SK-N-SH (cell line): ENCODE measurements at regions not wholly inside any gene's neighbourhood (a gene's known extent, or its start where the extent isn't known, plus 50 kb on each side); places are given as distances from the start of the nearest gene placed in this dataset.

Source experiments
- CTCF ChIA-PET: fragments of 300-600, 350-600 bp; formaldehyde crosslinking; extraction: SDS; loops from one replicate; lab custom pipeline; 2021; lab: Yijun Ruan, JAX
- POLR2A ChIA-PET: fragments of 350-600 bp; sonication (Branson Sonifier 250); formaldehyde crosslinking; extraction: SDS; loops from one replicate; lab custom pipeline; 2020; ENCODE audit warnings: antibody characterized with exemption, inconsistent platforms; lab: Yijun Ruan, JAX
- DNase-seq: peaks from one replicate; pipeline ENCODE4 v3.0.0; 2012
- H2AFZ ChIP-seq: fragments of 200-600 bp; sonication (generic); 2 replicates; pipeline ENCODE4 v1.8.1; 2016; ENCODE audit warnings: antibody characterized with exemption, mild to moderate bottlenecking, low read depth
- H3F3A ChIP-seq: fragments of 200-600 bp; sonication (generic); replicated peaks from 2 replicates; pipeline ENCODE3; 2016; ENCODE audit warnings: antibody characterized with exemption, mild to moderate bottlenecking; ENCODE audit not compliant: insufficient read depth
- H3K27ac ChIP-seq, 2 experiments: fragments of 200-500 bp in 1 of 2; fragments of 200-600 bp in 1 of 2; sonication (Bioruptor generic) in 1 of 2; sonication (generic), shearing (Covaris generic) in 1 of 2; 2 replicates each; pipeline versions ENCODE4 v1.5.1 to v1.6.1; 2014 to 2016; ENCODE audit warnings: low read depth in 2 of 2, inconsistent platforms in 1 of 2, low read length in 1 of 2, mild to moderate bottlenecking in 1 of 2, mixed read lengths in 1 of 2
- H3K27me3 ChIP-seq: fragments of 200-600 bp; sonication (generic), shearing (Covaris generic); 2 replicates; pipeline ENCODE4 v1.6.1; 2016; ENCODE audit warnings: mixed run types; ENCODE audit not compliant: insufficient read depth
- H3K36me3 ChIP-seq, 2 experiments: fragments of 200-500 bp in 1 of 2; fragments of 200-600 bp in 1 of 2; sonication (Bioruptor generic) in 1 of 2; sonication (generic) in 1 of 2; replicated peaks in 1 of 2; 2 replicates each; pipeline versions ENCODE3 to v1.5.1; 2014 to 2016; ENCODE audit warnings: low read length in 1 of 2, mild to moderate bottlenecking in 1 of 2; ENCODE audit not compliant: insufficient read depth in 2 of 2, control insufficient read depth in 1 of 2
- H3K4me1 ChIP-seq, 2 experiments: fragments of 200-500 bp in 1 of 2; fragments of 200-600 bp in 1 of 2; sonication (Bioruptor generic) in 1 of 2; sonication (generic), shearing (Covaris generic) in 1 of 2; 2 replicates each; pipeline versions ENCODE4 v1.5.1 to v1.6.1; 2014 to 2016; ENCODE audit warnings: low read depth in 1 of 2, low read length in 1 of 2, mixed run types in 1 of 2; ENCODE audit not compliant: insufficient read depth in 2 of 2, control insufficient read depth in 1 of 2
- H3K4me2 ChIP-seq: fragments of 200-600 bp; sonication (generic), shearing (Covaris generic); 2 replicates; pipeline ENCODE4 v1.6.1; 2017; ENCODE audit warnings: mixed run types
- H3K4me3 ChIP-seq, 2 experiments: fragments of 200-500 bp in 1 of 2; fragments of 200-600 bp in 1 of 2; sonication (Bioruptor generic) in 1 of 2; sonication (generic), shearing (Covaris generic) in 1 of 2; 2 replicates each; pipeline versions ENCODE4 v1.5.1 to v1.8.1; 2014 to 2016; ENCODE audit warnings: low read depth in 2 of 2, inconsistent platforms in 1 of 2, low read length in 1 of 2, mild to moderate bottlenecking in 1 of 2, mixed read lengths in 1 of 2, moderate library complexity in 1 of 2
- H3K79me2 ChIP-seq: fragments of 200-600 bp; sonication (generic); 2 replicates; pipeline ENCODE4 v1.8.1; 2017; ENCODE audit warnings: mild to moderate bottlenecking; ENCODE audit not compliant: insufficient read depth
- H3K9ac ChIP-seq: fragments of 200-600 bp; sonication (generic); 2 replicates; pipeline ENCODE4 v1.6.1; 2017; ENCODE audit warnings: mixed run types
- H3K9me2 ChIP-seq: fragments of 200-600 bp; sonication (generic); 2 replicates; pipeline ENCODE4 v1.6.1; 2017; ENCODE audit warnings: mixed run types
- H3K9me3 ChIP-seq: fragments of 200-600 bp; sonication (generic); 2 replicates; pipeline ENCODE4 v1.6.1; 2017; ENCODE audit warnings: mixed run types, mild to moderate bottlenecking, moderate library complexity
- H4K20me1 ChIP-seq: fragments of 200-600 bp; sonication (generic); 2 replicates; pipeline ENCODE4 v1.6.1; 2017; ENCODE audit warnings: mild to moderate bottlenecking, mixed run types; ENCODE audit not compliant: insufficient read depth
- ELF1 ChIP-seq: IDR thresholded peaks from 2 replicates; pipeline ENCODE4 v1.4.0; 2012
- EZH2phosphoT487 ChIP-seq: fragments of 200-600 bp; sonication (generic); IDR thresholded peaks from 2 replicates; pipeline ENCODE4 v1.6.1; 2017; ENCODE audit warnings: low read depth, mixed run types, mild to moderate bottlenecking, antibody characterized with exemption, moderate library complexity, borderline replicate concordance
- FOSL2 ChIP-seq: IDR thresholded peaks from 2 replicates; pipeline ENCODE4 v1.4.0; 2012; ENCODE audit warnings: low read depth, mild to moderate bottlenecking, moderate library complexity, borderline replicate concordance
- GABPA ChIP-seq: IDR thresholded peaks from 2 replicates; pipeline ENCODE4 v1.4.0; 2012; ENCODE audit warnings: low read depth, mild to moderate bottlenecking
- GATA2 ChIP-seq: sonication (generic); formaldehyde crosslinking; IDR thresholded peaks from 2 replicates; pipeline ENCODE4 v1.5.0; 2020; ENCODE audit warnings: mild to moderate bottlenecking, missing genetic modification reagents
- JUND ChIP-seq: IDR thresholded peaks from 2 replicates; pipeline ENCODE4 v1.4.0; 2012
- MXI1 ChIP-seq: IDR thresholded peaks from 2 replicates; pipeline ENCODE4 v1.6.1; 2012; ENCODE audit warnings: mild to moderate bottlenecking, low read depth, low read length, improper control_type of control experiment
- NFIC ChIP-seq: IDR thresholded peaks from 2 replicates; pipeline ENCODE4 v1.4.0; 2012; ENCODE audit warnings: borderline replicate concordance
- POLR2AphosphoS5 ChIP-seq: IDR thresholded peaks from 2 replicates; pipeline ENCODE4 v1.6.1; 2012; ENCODE audit warnings: low read depth, low read length
- RCOR1 ChIP-seq: fragments of 150-350 bp; IDR thresholded peaks from 2 replicates; pipeline ENCODE4 v1.6.1; 2017; ENCODE audit warnings: antibody characterized with exemption, low read length
- RFX5 ChIP-seq: IDR thresholded peaks from 2 replicates; pipeline ENCODE4 v1.6.1; 2012; ENCODE audit warnings: mild to moderate bottlenecking, improper control_type of control experiment, low read length
- RXRA ChIP-seq: IDR thresholded peaks from 2 replicates; pipeline ENCODE4 v1.4.0; 2012; ENCODE audit warnings: low read depth, mild to moderate bottlenecking, borderline replicate concordance
- SIN3A ChIP-seq: IDR thresholded peaks from 2 replicates; pipeline ENCODE4 v1.6.1; 2012; ENCODE audit warnings: low read depth, mild to moderate bottlenecking, low read length, moderate library complexity, borderline replicate concordance
- TAF1 ChIP-seq: IDR thresholded peaks from 2 replicates; pipeline ENCODE4 v1.6.1; 2012; ENCODE audit warnings: low read depth, mild to moderate bottlenecking, low read length, moderate library complexity, borderline replicate concordance
- TEAD4 ChIP-seq: IDR thresholded peaks from 2 replicates; pipeline ENCODE4 v1.4.0; 2012; ENCODE audit warnings: mild to moderate bottlenecking, borderline replicate concordance; ENCODE audit not compliant: insufficient read depth
- YY1 ChIP-seq: IDR thresholded peaks from 2 replicates; pipeline ENCODE4 v1.4.0; 2012; ENCODE audit warnings: low read depth, mild to moderate bottlenecking
- WGBS: methylation state at CpG from one replicate; pipeline ENCODE4 v1.1.6; 2017; ENCODE audit warnings: low lambda C conversion rate; 5-methylcytosine and 5-hydroxymethylcytosine counted together
- TF ChIP-seq, protein P1 (sequence below): fragments of 150-350 bp; IDR thresholded peaks from 2 replicates; pipeline ENCODE4 v1.6.1; 2016; ENCODE audit warnings: mild to moderate bottlenecking, low read depth, low read length

DNA sequence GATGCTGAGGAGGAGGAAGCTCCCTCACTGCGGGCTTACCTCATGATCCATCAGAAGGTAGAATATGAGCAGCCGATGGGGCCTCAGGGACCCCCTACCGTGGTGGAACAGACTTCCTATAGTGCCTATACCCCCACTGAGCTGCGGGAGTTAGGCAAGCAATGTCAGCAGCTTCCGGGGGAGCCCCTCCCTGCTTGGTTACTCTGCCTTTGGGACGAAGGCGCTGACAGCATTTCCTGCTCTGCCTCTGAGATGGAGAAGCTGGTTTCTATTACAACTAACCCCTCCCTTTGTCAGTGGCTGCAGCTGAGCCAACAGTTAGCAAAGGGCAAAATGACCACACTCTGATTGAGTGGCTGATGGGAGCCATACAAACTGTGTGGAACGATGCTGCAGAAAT is 430.7 kb downstream of the IDS start:
- Histone ChIP-seq H2AFZ (no peak overlapping the region), H3F3A (no peaks in the 10 kb centered on the region)
- CTCF ChIA-PET: no interaction called here
- WGBS: 11% methylated on average over 1 of the region's 8 CpGs
- TF ChIP-seq ELF1: no peak
- no peak for TF ChIP-seq GABPA
- TF ChIP-seq, protein P1, sequence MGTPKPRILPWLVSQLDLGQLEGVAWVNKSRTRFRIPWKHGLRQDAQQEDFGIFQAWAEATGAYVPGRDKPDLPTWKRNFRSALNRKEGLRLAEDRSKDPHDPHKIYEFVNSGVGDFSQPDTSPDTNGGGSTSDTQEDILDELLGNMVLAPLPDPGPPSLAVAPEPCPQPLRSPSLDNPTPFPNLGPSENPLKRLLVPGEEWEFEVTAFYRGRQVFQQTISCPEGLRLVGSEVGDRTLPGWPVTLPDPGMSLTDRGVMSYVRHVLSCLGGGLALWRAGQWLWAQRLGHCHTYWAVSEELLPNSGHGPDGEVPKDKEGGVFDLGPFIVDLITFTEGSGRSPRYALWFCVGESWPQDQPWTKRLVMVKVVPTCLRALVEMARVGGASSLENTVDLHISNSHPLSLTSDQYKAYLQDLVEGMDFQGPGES: no peak
- TF ChIP-seq POLR2AphosphoS5: no peak
- TF ChIP-seq NFIC: no peak
- no peak for TF ChIP-seq EZH2phosphoT487
- TF ChIP-seq SIN3A: no peak
- TF ChIP-seq YY1: no peak
- no peak for TF ChIP-seq RXRA
- no peak for TF ChIP-seq RFX5
- TF ChIP-seq JUND: no peak
- TF ChIP-seq TEAD4: no peak
- no peak for TF ChIP-seq GATA2 (CRISPR knock-in tag)
- TF ChIP-seq FOSL2: no peak
- TF ChIP-seq MXI1: no peak
- TF ChIP-seq TAF1: no peak
- TF ChIP-seq, all 33 proteins: peak for 0
- Histone ChIP-seq H3K4me1 (no peaks in the 10 kb centered on the region), H3K4me2 (no peak overlapping the region), H3K79me2 (no peaks in the 10 kb centered on the region), H3K27me3 (no peaks in the 10 kb centered on the region), H3K9me3 (no peaks in the 10 kb centered on the region), H3K9ac (no peak overlapping the region), H4K20me1 (no peaks in the 10 kb centered on the region), H3K9me2 (no peaks in the 10 kb centered on the region), H3K36me3 (no peaks in the 10 kb centered on the region), H3K27ac (no peak overlapping the region), H3K4me3 (no peak overlapping the region)
- POLR2A ChIA-PET: no interaction called here
- no peak for DNase-seq

DNA sequence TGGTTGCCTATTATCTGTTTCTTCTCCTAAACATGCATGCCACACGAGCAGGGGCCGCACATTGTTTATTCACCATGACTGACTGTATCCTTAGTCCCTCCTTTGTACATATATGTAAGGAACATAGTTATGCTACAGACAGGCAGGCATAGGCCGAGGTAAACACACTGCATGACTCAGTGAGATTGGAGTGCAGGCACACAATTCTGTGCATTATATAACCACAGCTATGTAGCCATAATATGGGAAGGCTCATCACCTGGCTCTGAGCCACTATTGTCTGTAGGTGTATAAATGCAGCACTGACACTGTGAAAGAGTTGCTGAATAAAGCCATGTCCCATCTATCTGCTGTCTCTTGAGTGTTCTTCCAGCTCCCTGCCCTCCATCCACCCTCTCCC is 431.6 kb downstream of the IDS start:
- H3K79me2 ChIP-seq: no peaks in the 10 kb centered on the region
- POLR2A ChIA-PET: no interaction called here
- H3K9ac ChIP-seq: no peak overlapping the region
- no peaks in the 10 kb centered on the region for H4K20me1 ChIP-seq
- 0% methylated on average over 3 of the region's 3 CpGs for WGBS
- H3K4me2 ChIP-seq: no peak overlapping the region
- no peaks in the 10 kb centered on the region for H3K4me1 ChIP-seq
- no peak for DNase-seq
- H3K27ac ChIP-seq: no peak overlapping the region
- CTCF ChIA-PET: no interaction called here
- no peaks in the 10 kb centered on the region for H3K27me3 ChIP-seq
- no peaks in the 10 kb centered on the region for H3F3A ChIP-seq
- H3K9me3 ChIP-seq: no peaks in the 10 kb centered on the region
- TF ChIP-seq RCOR1: no peak
- H3K4me3 ChIP-seq: no peak overlapping the region
- H2AFZ ChIP-seq: no peak overlapping the region
- H3K9me2 ChIP-seq: no peaks in the 10 kb centered on the region
- H3K36me3 ChIP-seq: no peaks in the 10 kb centered on the region
